Trophoblast cell (in vitro differentiated cells and primary cell): ENCODE measurements at regions not wholly inside any gene's neighbourhood (a gene's known extent, or its start where the extent isn't known, plus 50 kb on each side); places are given as distances from the start of the nearest gene placed in this dataset.
"Not testable (repeated sequence)": the region's sequence is repeated elsewhere in the genome, so short reads cannot be mapped to it uniquely, and the experiment has no call there.

ENCODE experiments used
- DNase-seq, 2 donors: peaks; one replicate each; pipeline ENCODE4 v3.0.0-alpha.2; 2016
- H2AFZ ChIP-seq: 2 replicates; pipeline ENCODE4 v1.6.1; 2013; ENCODE audit warnings: low read length, moderate library complexity, mild to moderate bottlenecking; ENCODE audit not compliant: insufficient read depth, poor library complexity
- H2AK5ac ChIP-seq: 2 replicates; pipeline ENCODE4 v1.6.1; 2013; ENCODE audit warnings: mild to moderate bottlenecking, low read length
- H2BK120ac ChIP-seq: 2 replicates; pipeline ENCODE4 v1.6.1; 2013; ENCODE audit warnings: low read length, mild to moderate bottlenecking, moderate library complexity; ENCODE audit not compliant: insufficient read depth, poor library complexity
- H2BK12ac ChIP-seq: 2 replicates; pipeline ENCODE4 v1.6.1; 2013; ENCODE audit warnings: mild to moderate bottlenecking, low read length, moderate library complexity
- H2BK5ac ChIP-seq: 2 replicates; pipeline ENCODE4 v1.6.1; 2013; ENCODE audit warnings: low read length, low read depth, moderate library complexity, mild to moderate bottlenecking; ENCODE audit not compliant: poor library complexity
- H3K14ac ChIP-seq: 2 replicates; pipeline ENCODE4 v1.6.1; 2013; ENCODE audit warnings: mild to moderate bottlenecking, low read length
- H3K18ac ChIP-seq: 2 replicates; pipeline ENCODE4 v1.6.1; 2013; ENCODE audit warnings: mild to moderate bottlenecking, low read length
- H3K23ac ChIP-seq: 2 replicates; pipeline ENCODE4 v1.6.1; 2013; ENCODE audit warnings: low read length
- H3K27ac ChIP-seq: 2 replicates; pipeline ENCODE4 v1.5.1; 2013; ENCODE audit warnings: low read depth, mild to moderate bottlenecking, inconsistent platforms, low read length, moderate library complexity
- H3K27me3 ChIP-seq: 2 replicates; pipeline ENCODE4 v1.6.1; 2013; ENCODE audit warnings: inconsistent platforms, mild to moderate bottlenecking, low read length, moderate library complexity; ENCODE audit not compliant: insufficient read depth
- H3K36me3 ChIP-seq, 2 experiments: 1 replicate in 1 of 2; 2 replicates in 1 of 2; pipeline ENCODE4 v1.6.1; 2013; ENCODE audit warnings: low read length in 2 of 2, mild to moderate bottlenecking in 2 of 2, moderate library complexity in 1 of 2; ENCODE audit not compliant: insufficient read depth in 2 of 2, control insufficient read depth in 1 of 2
- H3K4ac ChIP-seq: 2 replicates; pipeline ENCODE4 v1.6.1; 2013; ENCODE audit warnings: low read depth, mild to moderate bottlenecking, low read length, moderate library complexity
- H3K4me1 ChIP-seq, 2 experiments: 1 replicate in 1 of 2; 2 replicates in 1 of 2; pipeline ENCODE4 v1.6.1; 2013; ENCODE audit warnings: low read length in 2 of 2, mild to moderate bottlenecking in 2 of 2, moderate library complexity in 1 of 2; ENCODE audit not compliant: insufficient read depth in 2 of 2, control insufficient read depth in 1 of 2
- H3K4me2 ChIP-seq: 2 replicates; pipeline ENCODE4 v1.6.1; 2013; ENCODE audit warnings: inconsistent platforms, mild to moderate bottlenecking, low read length, moderate library complexity
- H3K4me3 ChIP-seq: 2 replicates; pipeline ENCODE4 v1.5.1; 2013; ENCODE audit warnings: mild to moderate bottlenecking, low read depth, low read length, inconsistent platforms
- H3K79me1 ChIP-seq: one replicate; pipeline ENCODE4 v1.6.1; 2013; ENCODE audit warnings: low read length
- H3K79me2 ChIP-seq: 2 replicates; pipeline ENCODE4 v1.6.1; 2013; ENCODE audit warnings: low read length, mild to moderate bottlenecking; ENCODE audit not compliant: control insufficient read depth, insufficient read depth, poor library complexity
- H3K9ac ChIP-seq: 2 replicates; pipeline ENCODE4 v1.6.1; 2013; ENCODE audit warnings: mild to moderate bottlenecking, low read length
- H3K9me3 ChIP-seq: 2 replicates; pipeline ENCODE4 v1.6.1; 2013; ENCODE audit warnings: low read depth, mild to moderate bottlenecking, control low read depth, inconsistent platforms, low read length; ENCODE audit not compliant: insufficient read depth
- H4K12ac ChIP-seq: 2 replicates; pipeline ENCODE4 v1.6.1; 2013; ENCODE audit warnings: low read depth, mild to moderate bottlenecking, low read length, moderate library complexity
- H4K8ac ChIP-seq: 2 replicates; pipeline ENCODE4 v1.6.1; 2013; ENCODE audit warnings: low read depth, mild to moderate bottlenecking, low read length, moderate library complexity
- H4K91ac ChIP-seq: one replicate; pipeline ENCODE4 v1.6.1; 2013; ENCODE audit warnings: low read depth, mild to moderate bottlenecking, low read length, moderate library complexity
- WGBS: extraction: QIAGEN DNeasy Blood & Tissue Kit; methylation state at CpG from one replicate; pipeline ENCODE4 v1.1.7; 2013; ENCODE audit warnings: missing lambda C conversion rate; ENCODE audit not compliant: insufficient read length, insufficient coverage; ENCODE audit errors: extremely low coverage; 5-methylcytosine and 5-hydroxymethylcytosine counted together

DNA sequence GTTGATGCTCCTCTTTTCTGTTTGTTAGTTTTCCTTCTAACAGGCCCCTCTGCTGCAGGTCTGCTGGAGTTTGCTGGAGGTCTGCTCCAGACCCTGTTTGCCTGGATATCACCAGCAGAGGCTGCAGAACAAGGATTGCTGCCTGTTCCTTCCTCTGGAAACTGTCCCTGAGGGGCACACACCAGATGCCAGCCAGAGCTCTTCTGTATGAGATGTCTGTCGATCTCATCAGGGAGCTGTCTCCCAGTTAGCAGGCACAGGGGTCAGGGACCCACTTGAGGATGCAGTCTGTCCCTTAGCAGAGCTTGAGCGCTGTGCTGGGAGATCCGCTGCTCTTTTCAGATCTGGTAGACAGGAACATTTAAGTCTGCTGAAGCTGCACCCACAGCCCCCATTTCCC lies 422.3 kb upstream of the SYNCRIP start:
- WGBS = no CpG with 5 or more reads among the region's 3 CpGs
- not testable (repeated sequence) for H3K9ac ChIP-seq, H2AK5ac ChIP-seq, H2BK120ac ChIP-seq, H4K12ac ChIP-seq, H3K9me3 ChIP-seq, H3K4me3 ChIP-seq, H4K91ac ChIP-seq, H4K8ac ChIP-seq, H3K4me2 ChIP-seq, H2BK12ac ChIP-seq, H3K27ac ChIP-seq, H3K18ac ChIP-seq, H3K27me3 ChIP-seq, H3K79me2 ChIP-seq, H2AFZ ChIP-seq, H2BK5ac ChIP-seq, DNase-seq, H3K36me3 ChIP-seq, H3K4ac ChIP-seq, H3K79me1 ChIP-seq, H3K4me1 ChIP-seq, H3K23ac ChIP-seq, H3K14ac ChIP-seq

GRCh38 chr6:86057293-86057980 lies 414.8 kb upstream of the SYNCRIP start:
- not testable (repeated sequence) for H3K27me3 ChIP-seq, H4K91ac ChIP-seq, H2AK5ac ChIP-seq, H3K79me2 ChIP-seq, H3K4me3 ChIP-seq, H2BK5ac ChIP-seq, H3K9me3 ChIP-seq, H3K27ac ChIP-seq, H3K4ac ChIP-seq, H3K23ac ChIP-seq, H3K4me2 ChIP-seq, H2BK120ac ChIP-seq, DNase-seq, H3K36me3 ChIP-seq, H2AFZ ChIP-seq, H4K12ac ChIP-seq, H3K14ac ChIP-seq, H3K18ac ChIP-seq, H3K79me1 ChIP-seq, H4K8ac ChIP-seq, H3K9ac ChIP-seq, H3K4me1 ChIP-seq, H2BK12ac ChIP-seq
- no CpG with 5 or more reads among the region's 18 CpGs for WGBS

GRCh38 chr6:86045038-86045437 lies 402.4 kb upstream of the SYNCRIP start:
- Histone ChIP-seq H3K36me3 (no peaks in the 10 kb centered on the region), H3K9ac (no peak overlapping the region), H2AFZ (no peak overlapping the region), H3K9me3 (no peaks in the 10 kb centered on the region), H3K23ac (no peak overlapping the region), H3K79me1 (no peaks in the 10 kb centered on the region), H2BK5ac (no peak overlapping the region), H2AK5ac (no peak overlapping the region), H4K8ac (no peak overlapping the region), H2BK12ac (no peak overlapping the region), H3K4me2 (no peak overlapping the region), H3K79me2 (no peaks in the 10 kb centered on the region), H3K4me3 (no peak overlapping the region), H2BK120ac (no peak overlapping the region), H3K27ac (no peak overlapping the region), H4K12ac (no peak overlapping the region), H4K91ac (no peak overlapping the region), H3K4me1 (no peaks in the 10 kb centered on the region), H3K4ac (no peak overlapping the region), H3K18ac (no peak overlapping the region), H3K27me3 (no peaks in the 10 kb centered on the region), H3K14ac (no peak overlapping the region)
- no peak for DNase-seq

DNA sequence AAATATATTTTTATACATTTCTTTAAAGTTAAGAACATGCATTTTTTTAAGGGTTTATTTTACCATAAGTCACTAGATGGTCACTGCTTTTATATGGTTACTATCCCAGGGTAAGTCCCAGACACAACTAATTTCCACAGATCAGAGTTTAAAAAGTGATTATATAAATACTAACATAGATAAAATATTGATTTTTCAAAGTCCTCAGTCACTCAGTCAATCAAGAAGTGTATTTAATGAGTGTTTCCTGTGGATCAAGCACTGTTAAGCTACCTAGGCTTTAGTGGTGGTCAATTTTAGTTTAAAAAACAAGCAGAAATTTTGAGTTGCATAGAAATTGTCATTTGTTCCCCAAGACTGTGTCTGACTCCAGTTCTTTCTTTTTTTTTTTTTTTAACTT lies 399.5 kb upstream of the SYNCRIP start:
- H3K18ac ChIP-seq = no peak overlapping the region
- DNase-seq = no peak
- H3K23ac ChIP-seq = no peak overlapping the region
- no peak overlapping the region for H3K27ac ChIP-seq
- H3K9me3 ChIP-seq = no peaks in the 10 kb centered on the region
- no peak overlapping the region for H2BK12ac ChIP-seq
- H3K4me3 ChIP-seq = no peak overlapping the region
- H3K9ac ChIP-seq = no peak overlapping the region
- no peaks in the 10 kb centered on the region for H3K79me1 ChIP-seq
- no peak overlapping the region for H4K8ac ChIP-seq
- no peak overlapping the region for H3K4ac ChIP-seq
- H3K36me3 ChIP-seq = no peaks in the 10 kb centered on the region
- H2AFZ ChIP-seq = no peak overlapping the region
- H3K79me2 ChIP-seq = no peaks in the 10 kb centered on the region
- H4K91ac ChIP-seq = no peak overlapping the region
- no peak overlapping the region for H2BK120ac ChIP-seq
- no peak overlapping the region for H2AK5ac ChIP-seq
- H3K4me2 ChIP-seq = no peak overlapping the region
- H3K27me3 ChIP-seq = no peaks in the 10 kb centered on the region
- H3K4me1 ChIP-seq = no peaks in the 10 kb centered on the region
- H4K12ac ChIP-seq = no peak overlapping the region
- no peak overlapping the region for H2BK5ac ChIP-seq
- H3K14ac ChIP-seq = no peak overlapping the region
